ENCODE measurements at regions not wholly inside any gene's neighbourhood (a gene's known extent, or its start where the extent isn't known, plus 50 kb on each side); places are given as distances from the start of the nearest gene placed in this dataset.

- DNase-seq (ENCODE audit: low spot score) = no peak
- TF ChIP-seq CTCF (IDR thresholded peaks at IDR 0.05; ENCODE audit: extremely low read depth, missing control alignments) = no peak
Measured at GRCh38 chr2:175540421-175540820, 358.9 kb upstream of the ATP5MC3 start.

DNA sequence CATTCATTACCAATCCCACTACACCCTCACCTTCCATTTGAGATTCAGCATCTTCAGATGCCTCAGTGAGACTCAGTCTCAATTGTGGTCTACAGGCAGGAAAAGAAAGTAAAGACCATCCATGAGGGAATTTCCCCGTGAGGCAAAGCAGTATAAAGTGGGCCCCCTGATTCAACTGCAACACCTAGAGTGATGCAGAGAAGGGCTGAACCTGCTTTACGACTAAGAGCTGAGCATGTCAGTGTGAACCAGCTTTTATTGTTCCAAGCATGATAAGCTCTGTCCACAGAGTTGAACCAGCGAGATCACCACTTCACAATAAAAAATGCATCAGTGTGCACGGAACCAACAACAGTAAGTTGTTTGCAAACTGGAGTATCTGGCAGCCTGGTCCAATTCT lies 357.6 kb upstream of the ATP5MC3 start:
- no peak for TF ChIP-seq CTCF (IDR thresholded peaks at IDR 0.05; ENCODE audit: extremely low read depth, missing control alignments)
- no peak for DNase-seq (ENCODE audit: low spot score)

GRCh38 chr2:175536059-175536458 lies 354.5 kb upstream of the ATP5MC3 start:
- TF ChIP-seq CTCF (IDR thresholded peaks at IDR 0.05; ENCODE audit: extremely low read depth, missing control alignments) = no peak
- no peak for DNase-seq (ENCODE audit: low spot score)

GRCh38 chr2:175535631-175536030 lies 354.1 kb upstream of the ATP5MC3 start:
- TF ChIP-seq CTCF (IDR thresholded peaks at IDR 0.05; ENCODE audit: extremely low read depth, missing control alignments) = no peak
- no peak for DNase-seq (ENCODE audit: low spot score)

DNA sequence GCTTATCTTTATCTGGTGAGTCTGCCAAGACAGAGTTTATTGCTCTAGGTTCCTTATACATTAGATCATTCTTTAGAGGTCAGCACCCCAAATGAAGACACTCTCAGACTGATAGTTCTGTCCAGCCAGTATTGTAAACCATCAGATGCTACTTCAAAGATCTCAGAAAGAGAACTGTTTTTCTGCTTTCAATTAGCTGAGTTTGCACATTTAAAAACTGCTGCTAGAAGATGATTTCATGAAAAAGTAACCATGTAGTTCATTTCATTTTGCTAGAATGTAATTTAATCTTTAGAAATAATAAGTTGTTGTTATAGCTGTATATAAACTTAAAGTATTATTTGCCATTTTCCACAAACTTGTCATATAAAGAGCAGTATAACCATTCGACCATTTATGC lies 344.5 kb upstream of the ATP5MC3 start:
- TF ChIP-seq CTCF (IDR thresholded peaks at IDR 0.05; ENCODE audit: extremely low read depth, missing control alignments) = no peak
- no peak for DNase-seq (ENCODE audit: low spot score)

GRCh38 chr2:175523001-175523400 lies 341.5 kb upstream of the ATP5MC3 start:
- no peak for DNase-seq (ENCODE audit: low spot score)
- no peak for TF ChIP-seq CTCF (IDR thresholded peaks at IDR 0.05; ENCODE audit: extremely low read depth, missing control alignments)

DNA sequence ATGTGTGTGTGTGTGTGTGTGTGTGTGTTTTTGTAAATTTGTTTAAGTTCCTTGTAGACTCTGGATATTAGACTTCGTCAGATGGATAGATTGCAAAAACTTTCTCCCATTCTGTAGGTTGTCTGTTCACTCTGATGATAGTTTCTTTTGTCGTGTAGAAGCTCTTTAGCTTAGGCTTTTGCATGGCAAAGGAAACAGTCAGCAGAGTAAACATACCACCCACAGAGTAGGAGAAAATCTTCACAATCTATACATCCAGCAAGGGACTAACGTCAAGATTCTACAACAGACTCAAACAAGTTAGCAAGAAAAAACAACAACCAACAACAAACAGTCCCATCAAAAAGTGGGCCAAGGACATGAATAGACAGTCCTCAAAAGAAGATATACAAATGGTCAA lies 336.7 kb upstream of the ATP5MC3 start:
- no peak for DNase-seq (ENCODE audit: low spot score)
- TF ChIP-seq CTCF (IDR thresholded peaks at IDR 0.05; ENCODE audit: extremely low read depth, missing control alignments) = no peak

Measured in GM20000 (cell line).